HepG2 (cell line): ENCODE measurements at regions not wholly inside any gene's neighbourhood (a gene's known extent, or its start where the extent isn't known, plus 50 kb on each side); places are given as distances from the start of the nearest gene placed in this dataset.

ENCODE experiments used
- ESRRA ChIP-seq: sonication (generic); formaldehyde crosslinking; IDR thresholded peaks from 2 replicates; pipeline ENCODE4 v1.5.1; 2020; ENCODE audit warnings: mild to moderate bottlenecking, low read depth, missing genetic modification reagents
- IKZF1 ChIP-seq: fragments of 450-650 bp; IDR thresholded peaks from 2 replicates; pipeline ENCODE4 v1.7.1; 2016
- ZNF619 ChIP-seq: sonication (generic); formaldehyde crosslinking; IDR thresholded peaks from 2 replicates; pipeline ENCODE4 v1.4.0; 2020; ENCODE audit warnings: mild to moderate bottlenecking, missing genetic modification reagents
- ZNF749 ChIP-seq: sonication (generic); formaldehyde crosslinking; IDR thresholded peaks from 2 replicates; pipeline ENCODE4 v1.8.0; 2022; ENCODE audit warnings: mild to moderate bottlenecking, missing genetic modification reagents, moderate library complexity, borderline replicate concordance
- ZNF776 ChIP-seq: sonication (generic); formaldehyde crosslinking; IDR thresholded peaks from 2 replicates; pipeline ENCODE4 v1.4.0; 2020; ENCODE audit warnings: mild to moderate bottlenecking, missing genetic modification reagents

- no peak for TF ChIP-seq IKZF1
- no peak for TF ChIP-seq ESRRA
- TF ChIP-seq ZNF749 (CRISPR knock-in tag), result no peak
- no peak for TF ChIP-seq ZNF619
- no peak for TF ChIP-seq ZNF776 (CRISPR knock-in tag)
These were observed 329.2 kb upstream of the COBL start for GRCh38 chr7:51645702-51646298.
